Erythroblast (primary cell): ENCODE measurements at regions not wholly inside any gene's neighbourhood (a gene's known extent, or its start where the extent isn't known, plus 50 kb on each side); places are given as distances from the start of the nearest gene placed in this dataset.
"Not testable (repeated sequence)": the region's sequence is repeated elsewhere in the genome, so short reads cannot be mapped to it uniquely, and the experiment has no call there.

Experiments used
- DNase-seq, 2 experiments: peaks; one replicate each; lab custom pipeline; 2025; lab: John Stamatoyannopoulos, UW
- GATA1 ChIP-seq: IDR thresholded peaks from 2 replicates; pipeline ENCODE4 v1.6.1; 2011; ENCODE audit warnings: low read depth, mild to moderate bottlenecking, control low read depth, low read length, moderate library complexity
- POLR2A ChIP-seq: IDR thresholded peaks from 2 replicates; pipeline ENCODE4 v1.6.1; 2011; ENCODE audit warnings: mild to moderate bottlenecking, low read length

- no peak for DNase-seq
- TF ChIP-seq POLR2A (no peak), GATA1 (no peak)
Observed at GRCh38 chr16:26957283-26957859, 109.4 kb upstream of the C16orf82 start.

- no peak for TF ChIP-seq POLR2A
- no peak for TF ChIP-seq GATA1
Observed at GRCh38 chr16:26959416-26960009, 107.2 kb upstream of the C16orf82 start.

GRCh38 chr16:26961459-26961858, 105.3 kb upstream of the C16orf82 start:
- DNase-seq = no peak
- no peak for TF ChIP-seq POLR2A
- TF ChIP-seq GATA1 = no peak

More at GRCh38 chr16:26959416-26960009, 107.2 kb upstream of the C16orf82 start:
- no peak for DNase-seq

- TF ChIP-seq GATA1 = no peak
- TF ChIP-seq POLR2A = no peak
- peak; percentile 7 to 47 for DNase-seq
Observed at GRCh38 chr16:26963109-26963508, 103.6 kb upstream of the C16orf82 start.

DNA sequence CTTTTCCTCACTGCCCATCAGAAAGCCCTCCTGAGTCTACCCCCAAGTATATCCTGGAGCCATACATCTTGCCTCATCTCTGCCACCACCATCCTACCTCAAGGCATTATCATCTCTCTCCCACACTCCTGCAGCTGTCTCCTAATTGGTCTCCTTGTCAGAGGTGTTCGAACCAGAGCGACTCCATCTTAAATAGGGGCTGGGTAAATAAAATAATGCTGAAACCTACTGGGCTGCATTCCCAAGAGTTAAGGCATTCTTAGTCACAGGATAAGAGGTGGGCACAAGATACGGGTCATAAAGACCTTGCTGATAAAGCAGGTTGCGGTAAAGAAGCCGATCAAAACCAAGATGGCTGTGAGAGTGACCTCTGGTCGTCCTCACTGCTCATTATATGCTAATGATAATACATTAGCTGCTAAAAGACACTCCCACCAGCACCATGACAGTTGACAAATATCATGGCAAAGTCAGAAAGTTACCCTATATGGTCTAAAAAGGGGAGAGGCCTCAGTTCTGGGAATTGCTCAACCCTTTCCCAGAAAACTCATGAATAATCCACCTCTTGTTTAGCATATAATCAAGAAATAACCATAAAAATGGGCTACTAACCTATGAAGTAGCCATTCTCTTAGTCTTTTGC, 97.0 kb upstream of the C16orf82 start:
- DNase-seq = no peak
- no peak for TF ChIP-seq POLR2A

DNA sequence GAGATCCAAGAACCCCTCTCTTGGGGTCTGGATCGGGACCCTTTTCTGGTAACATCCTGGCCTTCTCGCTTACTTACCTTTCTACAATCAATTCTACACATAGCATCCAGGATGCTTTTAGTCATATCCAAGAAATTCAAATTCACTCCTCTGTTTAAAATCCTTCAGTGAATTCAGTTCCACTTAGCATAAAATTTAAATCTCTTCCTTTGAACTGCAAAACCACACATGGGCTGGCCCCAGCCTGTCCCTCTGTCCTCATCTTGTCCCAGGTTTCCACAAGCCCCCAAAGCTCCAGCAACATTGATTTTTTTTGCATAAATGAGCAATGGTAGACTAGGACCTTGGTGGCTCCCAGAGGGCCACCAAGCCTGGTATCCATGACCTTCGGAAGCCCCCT, 96.4 kb upstream of the C16orf82 start:
- DNase-seq = no peak
- TF ChIP-seq GATA1 (no peak), POLR2A (no peak)

DNA sequence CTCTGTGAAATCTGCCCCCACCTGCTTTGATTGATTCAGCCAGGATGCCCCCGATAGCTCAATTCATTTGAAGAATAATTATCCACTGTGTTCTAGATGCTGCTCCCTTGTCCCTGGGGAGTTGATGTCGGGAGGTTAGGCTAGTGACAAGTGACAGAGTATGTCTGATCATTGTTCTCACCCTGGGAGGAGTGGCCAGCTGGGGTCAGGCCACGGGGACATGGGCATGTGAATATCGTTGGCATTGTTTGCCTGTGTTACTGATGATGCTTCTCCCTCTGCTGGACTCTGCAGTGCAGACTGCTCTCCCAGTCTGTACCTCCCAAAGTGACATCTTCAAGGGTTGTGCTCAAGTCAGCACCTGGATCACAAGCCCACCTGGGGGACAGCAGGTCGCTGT, 89.9 kb upstream of the C16orf82 start:
- no peak for DNase-seq
- TF ChIP-seq POLR2A (no peak), GATA1 (no peak)

DNA sequence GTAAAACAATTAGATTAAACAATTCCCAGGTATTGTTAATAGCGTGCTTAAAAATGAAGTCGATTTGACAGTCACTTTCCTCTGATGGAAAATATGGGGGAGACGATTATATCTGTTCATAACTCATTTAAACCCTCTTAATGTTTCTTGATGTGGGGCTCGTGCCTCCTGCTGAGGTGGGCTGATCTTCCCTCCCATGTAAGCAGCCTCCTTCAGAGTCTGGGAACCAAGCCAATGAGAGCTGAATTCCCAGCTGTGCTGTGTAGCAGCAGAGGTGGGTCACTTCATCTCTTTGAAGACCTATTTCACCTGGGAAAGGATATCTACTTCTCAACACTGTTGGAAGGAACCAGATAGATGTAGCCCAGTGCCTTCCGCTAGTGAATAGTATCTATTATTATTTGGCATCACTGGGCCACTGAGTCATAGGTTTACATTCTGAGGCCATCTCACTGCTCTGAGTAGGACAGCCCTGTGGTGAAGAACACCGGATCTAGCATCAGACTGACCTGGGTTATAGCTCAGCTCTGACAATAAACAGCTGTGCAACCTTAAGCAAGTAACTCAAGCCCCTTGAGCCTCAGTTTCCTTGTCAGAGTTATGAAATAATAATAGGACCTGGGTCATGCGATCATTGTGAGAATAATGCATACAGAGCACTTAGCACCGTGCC, 85.3 kb upstream of the C16orf82 start:
- no peak for TF ChIP-seq POLR2A
- no peak for TF ChIP-seq GATA1

GRCh38 chr16:26982422-26982821, 84.3 kb upstream of the C16orf82 start:
- no peak for DNase-seq
- TF ChIP-seq GATA1 (no peak), POLR2A (no peak)

More for the DNA sequence above, 85.3 kb upstream of the C16orf82 start:
- DNase-seq = no peak

DNA sequence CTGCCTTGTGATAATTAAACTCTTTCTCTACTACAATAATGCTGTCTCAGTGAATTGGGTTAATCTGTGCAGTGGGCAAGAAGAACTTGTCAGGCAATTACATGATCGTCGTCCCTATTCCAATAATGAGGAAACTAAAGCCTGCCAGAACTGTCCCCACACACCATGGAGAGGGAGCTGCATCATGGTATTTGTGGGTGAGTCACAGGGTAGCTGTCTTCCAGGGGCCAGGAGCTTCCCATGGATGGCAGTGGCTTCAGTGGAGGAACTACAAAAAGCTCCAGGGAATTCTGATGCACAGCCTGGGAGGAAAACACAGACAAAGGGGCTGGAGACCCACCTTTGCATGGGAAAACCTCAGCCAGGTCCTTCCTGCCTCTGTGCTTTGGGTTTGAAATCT, 83.3 kb upstream of the C16orf82 start:
- no peak for DNase-seq
- TF ChIP-seq POLR2A (no peak), GATA1 (no peak)

GRCh38 chr16:26985100-26986065, 81.3 kb upstream of the C16orf82 start:
- no peak for DNase-seq
- TF ChIP-seq GATA1 (no peak), POLR2A (no peak)

DNA sequence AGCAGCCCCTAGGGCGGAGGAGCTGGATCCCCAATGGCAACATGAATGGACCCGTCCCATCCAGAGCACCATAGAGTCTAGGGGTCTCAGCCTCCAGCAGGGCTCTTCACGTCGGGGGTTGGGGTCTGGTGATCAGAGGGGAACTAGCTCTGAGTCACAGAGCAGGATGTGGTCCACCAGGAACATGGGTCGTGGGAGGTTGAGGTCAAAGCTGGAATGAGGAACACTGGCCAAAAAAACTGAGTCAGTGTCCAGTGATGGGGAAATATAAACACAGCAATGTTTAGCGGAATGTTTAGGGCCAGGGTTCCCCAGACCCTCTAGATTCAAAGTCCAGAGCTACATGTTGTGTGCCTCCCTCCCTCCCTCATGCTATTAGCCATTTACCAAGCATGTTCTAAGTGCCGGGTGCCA, 79.1 kb upstream of the C16orf82 start:
- no peak for DNase-seq
- TF ChIP-seq POLR2A = no peak
- TF ChIP-seq GATA1 = no peak

GRCh38 chr16:26988186-26988585, 78.5 kb upstream of the C16orf82 start:
- TF ChIP-seq POLR2A (no peak), GATA1 (no peak)
- no peak for DNase-seq

GRCh38 chr16:26990384-26991120, 76.2 kb upstream of the C16orf82 start:
- DNase-seq = not testable (repeated sequence)
